ENCODE measurements at regions not wholly inside any gene's neighbourhood (a gene's known extent, or its start where the extent isn't known, plus 50 kb on each side); places are given as distances from the start of the nearest gene placed in this dataset.

DNA sequence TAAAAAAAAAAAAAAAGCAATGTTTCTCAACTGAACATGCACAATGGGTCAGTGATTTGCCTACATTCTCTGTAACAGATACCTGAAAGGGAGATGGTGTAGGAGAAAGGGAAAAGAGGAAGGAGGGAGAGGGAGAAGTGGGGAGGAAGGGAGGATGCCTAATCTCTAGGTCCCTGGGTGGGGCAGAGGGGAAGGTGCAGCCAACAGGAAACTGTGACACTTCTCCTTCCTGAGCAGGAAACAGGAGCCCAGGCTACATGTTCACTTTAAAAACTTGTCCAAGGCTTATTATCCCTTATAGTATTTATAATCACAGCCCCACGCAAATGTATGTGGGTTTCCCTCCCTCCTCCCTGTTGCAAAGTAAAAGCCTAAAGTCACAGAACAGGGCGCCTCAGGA is 137.9 kb downstream of the MINAR1 start:
- Histone ChIP-seq H3K23me2 (ENCODE audit: insufficient read length, low read depth, low read length, poor library complexity, severe bottlenecking) (no peaks in the 10 kb centered on the region), H3K18ac (ENCODE audit: insufficient read length, low read depth, low read length) (no peak overlapping the region), H4K5ac (ENCODE audit: insufficient read length, low read depth, low read length) (no peak overlapping the region), H3K27ac (ENCODE audit: insufficient read length, low read depth, low read length) (no peak overlapping the region), H3K4ac (ENCODE audit: low read depth, low read length) (no peak overlapping the region), H4K20me1 (ENCODE audit: control insufficient read depth, insufficient read depth, insufficient read length) (no peaks in the 10 kb centered on the region), H3T11ph (ENCODE audit: low read length) (no peak overlapping the region), H3K14ac (ENCODE audit: insufficient read depth, low read length) (no peak overlapping the region), H4K8ac (replicated peaks; ENCODE audit: insufficient read length, low read depth, low read length) (no peak overlapping the region), H2AK5ac (ENCODE audit: insufficient read length, low read length) (no peak overlapping the region), H3K4me1 (ENCODE audit: insufficient read depth, low read length) (no peaks in the 10 kb centered on the region), H2BK20ac (ENCODE audit: low read depth, low read length, poor library complexity, severe bottlenecking) (no peak overlapping the region), H2BK12ac (ENCODE audit: insufficient read length, low read depth, low read length) (no peak overlapping the region), H4K91ac (ENCODE audit: insufficient read length, low read depth, low read length) (no peak overlapping the region), H3K4me2 (ENCODE audit: insufficient read depth, insufficient read length, low read length) (no peak overlapping the region), H2BK5ac (ENCODE audit: insufficient read length, low read length) (no peak overlapping the region), H3K79me1 (ENCODE audit: insufficient read depth, low read depth, low read length, poor library complexity, severe bottlenecking) (no peaks in the 10 kb centered on the region), H3K9me3 (ENCODE audit: control insufficient read depth, low read depth, low read length) (no peaks in the 10 kb centered on the region), H3K23ac (ENCODE audit: insufficient read length, low read depth, low read length) (no peak overlapping the region), H2AFZ (ENCODE audit: low read length) (no peak overlapping the region), H3K79me2 (ENCODE audit: insufficient read depth, low read length) (no peaks in the 10 kb centered on the region), H3K9ac (ENCODE audit: extremely low read depth, insufficient read length, low read length) (no peak overlapping the region), H2BK120ac (ENCODE audit: low read depth, low read length, poor library complexity, severe bottlenecking) (no peak overlapping the region), H2BK15ac (ENCODE audit: low read depth, low read length) (no peak overlapping the region), H3K27me3 (ENCODE audit: insufficient read depth, low read length) (no peaks in the 10 kb centered on the region), H3K56ac (ENCODE audit: insufficient read length, low read depth, low read length) (no peak overlapping the region)
- TF ChIP-seq CTCF (conservative IDR thresholded peaks at IDR 0.05) = no peak
- no peak overlapping the region for H3K27ac Mint-ChIP-seq
- no peak overlapping the region for H3K4me3 Mint-ChIP-seq
- H3K36me3 Mint-ChIP-seq (ENCODE audit: insufficient read depth in 1 of 3, low read depth in 3 of 3) = peaks cover 0 to 4% (median 0%) of the 10 kb centered on the region in 3 experiments; a peak in 1 of 7 replicates
- no peaks in the 10 kb centered on the region for H3K4me1 Mint-ChIP-seq
- DNase-seq = no peak
- no CpG with 5 or more reads among the region's 2 CpGs for WGBS (ENCODE audit: extremely low coverage, insufficient read length, low lambda C conversion rate)
- peaks cover 4% of the 10 kb centered on the region for H3K27me3 Mint-ChIP-seq (ENCODE audit: low read depth)
- H3K9me3 Mint-ChIP-seq = peaks cover 4 to 6% of the 10 kb centered on the region in 2 experiments; a peak in 4 of 5 replicates
